AG04450 (cell line): ENCODE measurements at regions not wholly inside any gene's neighbourhood (a gene's known extent, or its start where the extent isn't known, plus 50 kb on each side); places are given as distances from the start of the nearest gene placed in this dataset.

Experiments used
- CTCF ChIA-PET: fragments of 300-600, 350-600 bp; formaldehyde crosslinking; extraction: SDS; loops from one replicate; lab custom pipeline; 2022; ENCODE audit warnings: antibody characterized with exemption, inconsistent platforms; lab: Charles Lee
- POLR2A ChIA-PET: fragments of 350-600 bp; formaldehyde crosslinking; extraction: SDS; loops from one replicate; lab custom pipeline; 2021; ENCODE audit warnings: antibody characterized with exemption, inconsistent platforms; lab: Yijun Ruan, JAX
- DNase-seq: peaks from one replicate; pipeline ENCODE4 v3.0.0-alpha.2; 2011; ENCODE audit warnings: low read depth, low spot score
- H3K27ac ChIP-seq: one replicate; pipeline ENCODE4 v1.5.1; 2012; ENCODE audit warnings: low read depth, low read length, control low read depth
- H3K27me3 ChIP-seq: one replicate; pipeline ENCODE4 v1.6.0; 2012; ENCODE audit warnings: low read length; ENCODE audit not compliant: control insufficient read depth, insufficient read depth
- H3K4me3 ChIP-seq: 2 replicates; pipeline ENCODE4 v1.5.1; 2011; ENCODE audit warnings: mild to moderate bottlenecking, low read depth, low read length, control low read depth
- H3K9me3 ChIP-seq: 2 replicates; pipeline ENCODE4 v1.5.1; 2012; ENCODE audit warnings: low read length; ENCODE audit not compliant: control insufficient read depth, insufficient read depth
- TF ChIP-seq, protein P1 (sequence below): IDR thresholded peaks from 2 replicates; pipeline ENCODE4 v1.5.1; 2011; ENCODE audit warnings: low read depth, low read length, control low read depth, inconsistent platforms

- H3K4me3 ChIP-seq, result no peak overlapping the region
- TF ChIP-seq, protein P1, sequence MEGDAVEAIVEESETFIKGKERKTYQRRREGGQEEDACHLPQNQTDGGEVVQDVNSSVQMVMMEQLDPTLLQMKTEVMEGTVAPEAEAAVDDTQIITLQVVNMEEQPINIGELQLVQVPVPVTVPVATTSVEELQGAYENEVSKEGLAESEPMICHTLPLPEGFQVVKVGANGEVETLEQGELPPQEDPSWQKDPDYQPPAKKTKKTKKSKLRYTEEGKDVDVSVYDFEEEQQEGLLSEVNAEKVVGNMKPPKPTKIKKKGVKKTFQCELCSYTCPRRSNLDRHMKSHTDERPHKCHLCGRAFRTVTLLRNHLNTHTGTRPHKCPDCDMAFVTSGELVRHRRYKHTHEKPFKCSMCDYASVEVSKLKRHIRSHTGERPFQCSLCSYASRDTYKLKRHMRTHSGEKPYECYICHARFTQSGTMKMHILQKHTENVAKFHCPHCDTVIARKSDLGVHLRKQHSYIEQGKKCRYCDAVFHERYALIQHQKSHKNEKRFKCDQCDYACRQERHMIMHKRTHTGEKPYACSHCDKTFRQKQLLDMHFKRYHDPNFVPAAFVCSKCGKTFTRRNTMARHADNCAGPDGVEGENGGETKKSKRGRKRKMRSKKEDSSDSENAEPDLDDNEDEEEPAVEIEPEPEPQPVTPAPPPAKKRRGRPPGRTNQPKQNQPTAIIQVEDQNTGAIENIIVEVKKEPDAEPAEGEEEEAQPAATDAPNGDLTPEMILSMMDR, result no peak
- ChIA-PET CTCF (interaction anchor here (0.6 kb wide), 1 partner anchor 1406 kb away, joined by 3 read pairs; no protein-coding TSS in a partner anchor), POLR2A (no interaction called here)
- no peaks in the 10 kb centered on the region for H3K27me3 ChIP-seq
- no peak overlapping the region for H3K27ac ChIP-seq
- DNase-seq, result no peak
- H3K9me3 ChIP-seq, result no peaks in the 10 kb centered on the region
These were observed 252.6 kb downstream of the PAPSS1 start for GRCh38 chr4:107467461-107467860.

DNA sequence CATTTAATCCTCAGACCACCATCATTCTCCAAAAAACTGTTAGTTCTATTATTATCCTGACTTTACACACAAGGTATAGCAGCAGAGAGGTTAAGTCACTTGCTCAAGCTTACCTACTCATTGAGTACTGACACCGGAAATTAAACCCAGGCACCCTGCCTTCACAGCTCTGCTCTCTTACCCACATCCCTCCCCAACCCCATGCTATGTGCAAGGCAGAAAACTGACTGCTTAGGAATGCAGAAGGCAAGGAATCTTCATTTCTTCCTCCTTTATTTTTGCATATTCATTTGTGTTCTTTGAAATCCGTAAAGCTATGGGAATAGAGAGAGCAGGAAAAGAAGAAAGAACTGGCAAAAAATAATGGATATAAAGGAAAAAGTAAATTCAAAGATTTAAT lies 261.8 kb downstream of the PAPSS1 start:
- no peak for DNase-seq
- TF ChIP-seq, protein P1, result no peak
- no peaks in the 10 kb centered on the region for H3K9me3 ChIP-seq
- H3K27ac ChIP-seq, result no peak overlapping the region
- no peaks in the 10 kb centered on the region for H3K27me3 ChIP-seq
- ChIA-PET CTCF (no interaction called here), POLR2A (no interaction called here)
- H3K4me3 ChIP-seq, result no peak overlapping the region

DNA sequence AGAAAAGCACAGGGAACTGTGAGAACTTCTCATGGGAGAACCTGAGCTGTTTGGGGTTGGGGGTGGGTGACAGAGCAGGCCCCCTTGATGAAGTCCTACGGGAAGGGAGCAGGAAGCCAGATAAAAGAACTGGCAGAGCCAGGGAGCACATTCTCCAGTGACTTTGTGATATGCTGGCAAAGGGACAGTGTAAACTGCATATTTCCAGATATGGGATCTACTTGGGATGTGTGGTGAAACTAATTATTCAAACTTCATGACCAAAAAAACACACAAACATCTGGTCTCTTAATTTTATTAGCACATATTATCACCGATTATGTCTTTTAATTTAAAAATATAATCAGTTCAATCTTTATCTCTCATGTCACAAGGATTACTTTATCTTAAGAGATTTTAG lies 266.0 kb downstream of the PAPSS1 start:
- Histone ChIP-seq H3K9me3 (no peaks in the 10 kb centered on the region), H3K27me3 (no peaks in the 10 kb centered on the region), H3K27ac (no peak overlapping the region), H3K4me3 (no peak overlapping the region)
- DNase-seq, result no peak
- TF ChIP-seq, protein P1, result no peak
- CTCF ChIA-PET, result no interaction called here
- POLR2A ChIA-PET, result no interaction called here

DNA sequence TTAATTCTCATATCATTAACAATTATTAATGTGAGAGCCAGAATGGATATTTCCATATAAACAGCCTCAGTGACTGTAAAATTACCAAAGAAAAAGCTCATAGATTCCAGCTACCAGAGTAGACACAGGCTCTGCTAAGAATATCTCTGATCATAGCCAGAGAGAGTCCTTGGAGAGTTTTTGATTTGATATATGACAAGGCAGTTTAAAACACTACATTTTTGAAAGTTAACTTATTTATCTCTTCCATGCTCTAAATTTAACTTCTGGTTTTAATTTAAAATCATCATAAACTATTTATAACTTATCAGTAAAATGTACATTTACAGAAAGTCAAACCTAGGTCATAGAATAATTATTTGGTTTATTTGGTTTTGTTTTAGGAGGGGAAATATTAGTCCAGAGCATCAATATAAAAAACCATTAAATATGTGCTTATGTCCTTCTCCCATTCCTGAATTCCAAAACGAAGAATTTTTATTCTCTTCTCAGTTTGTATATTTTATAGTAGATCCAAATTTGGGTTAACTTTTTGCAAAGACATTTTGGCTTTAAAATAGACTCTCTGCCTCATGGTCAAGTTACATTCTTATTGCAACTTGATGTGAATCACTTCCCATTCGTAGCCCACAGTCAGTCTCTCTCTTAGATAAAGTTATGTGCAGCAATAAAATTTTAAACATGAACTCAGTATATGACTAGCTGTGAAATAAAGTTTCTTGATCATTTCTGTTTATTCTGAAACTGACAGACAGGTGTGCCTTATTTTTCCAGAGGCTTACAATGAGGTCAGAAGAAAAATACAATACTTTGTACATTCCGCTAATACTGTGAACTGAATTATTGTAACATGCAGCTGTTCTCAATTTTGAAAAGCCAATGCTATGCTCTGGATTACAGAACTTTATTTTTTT lies 267.1 kb downstream of the PAPSS1 start:
- DNase-seq, result no peak
- ChIA-PET CTCF (no interaction called here), POLR2A (no interaction called here)
- Histone ChIP-seq H3K9me3 (no peaks in the 10 kb centered on the region), H3K4me3 (no peak overlapping the region), H3K27me3 (no peaks in the 10 kb centered on the region), H3K27ac (no peak overlapping the region)
- TF ChIP-seq, protein P1, result no peak

- H3K27me3 ChIP-seq, result no peaks in the 10 kb centered on the region
- H3K9me3 ChIP-seq, result no peaks in the 10 kb centered on the region
- TF ChIP-seq, protein P1, result no peak
- POLR2A ChIA-PET, result no interaction called here
- H3K4me3 ChIP-seq, result no peak overlapping the region
- no peak overlapping the region for H3K27ac ChIP-seq
- no peak for DNase-seq
- CTCF ChIA-PET, result no interaction called here
These were observed 270.2 kb downstream of the PAPSS1 start for GRCh38 chr4:107449611-107450369.
